GM10266 (cell line): ENCODE measurements at regions not wholly inside any gene's neighbourhood (a gene's known extent, or its start where the extent isn't known, plus 50 kb on each side); places are given as distances from the start of the nearest gene placed in this dataset.

Experiments
- DNase-seq: peaks from one replicate; pipeline ENCODE4 v3.0.0; 2012; ENCODE audit errors: extremely low spot score
- TF ChIP-seq, protein P1 (sequence below): IDR thresholded peaks from 2 replicates; pipeline ENCODE4 v1.5.1; 2012; ENCODE audit warnings: mild to moderate bottlenecking, low read depth; ENCODE audit not compliant: control insufficient read depth, insufficient read depth; ENCODE audit errors: missing control alignments

DNA sequence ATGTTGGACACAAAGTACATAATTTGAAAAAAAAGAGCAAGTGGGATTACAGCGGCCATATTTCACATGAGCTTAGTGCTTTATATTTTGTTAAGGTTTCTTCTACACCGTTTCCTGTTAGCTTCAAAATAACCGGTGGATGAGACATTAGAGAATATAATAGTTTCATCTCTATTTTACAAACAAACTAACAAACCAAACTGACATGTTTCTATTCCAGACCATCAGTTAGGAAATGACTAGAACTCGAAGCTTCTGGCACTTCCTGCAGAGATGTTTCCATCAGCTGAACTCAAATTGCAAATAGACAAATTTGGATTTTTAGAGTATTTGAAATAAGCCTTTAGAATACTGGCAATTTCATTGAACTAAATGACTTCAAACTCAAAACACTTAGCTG lies 86.5 kb downstream of the MTRR start:
- no peak for DNase-seq
- TF ChIP-seq, protein P1, sequence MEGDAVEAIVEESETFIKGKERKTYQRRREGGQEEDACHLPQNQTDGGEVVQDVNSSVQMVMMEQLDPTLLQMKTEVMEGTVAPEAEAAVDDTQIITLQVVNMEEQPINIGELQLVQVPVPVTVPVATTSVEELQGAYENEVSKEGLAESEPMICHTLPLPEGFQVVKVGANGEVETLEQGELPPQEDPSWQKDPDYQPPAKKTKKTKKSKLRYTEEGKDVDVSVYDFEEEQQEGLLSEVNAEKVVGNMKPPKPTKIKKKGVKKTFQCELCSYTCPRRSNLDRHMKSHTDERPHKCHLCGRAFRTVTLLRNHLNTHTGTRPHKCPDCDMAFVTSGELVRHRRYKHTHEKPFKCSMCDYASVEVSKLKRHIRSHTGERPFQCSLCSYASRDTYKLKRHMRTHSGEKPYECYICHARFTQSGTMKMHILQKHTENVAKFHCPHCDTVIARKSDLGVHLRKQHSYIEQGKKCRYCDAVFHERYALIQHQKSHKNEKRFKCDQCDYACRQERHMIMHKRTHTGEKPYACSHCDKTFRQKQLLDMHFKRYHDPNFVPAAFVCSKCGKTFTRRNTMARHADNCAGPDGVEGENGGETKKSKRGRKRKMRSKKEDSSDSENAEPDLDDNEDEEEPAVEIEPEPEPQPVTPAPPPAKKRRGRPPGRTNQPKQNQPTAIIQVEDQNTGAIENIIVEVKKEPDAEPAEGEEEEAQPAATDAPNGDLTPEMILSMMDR = no peak

DNA sequence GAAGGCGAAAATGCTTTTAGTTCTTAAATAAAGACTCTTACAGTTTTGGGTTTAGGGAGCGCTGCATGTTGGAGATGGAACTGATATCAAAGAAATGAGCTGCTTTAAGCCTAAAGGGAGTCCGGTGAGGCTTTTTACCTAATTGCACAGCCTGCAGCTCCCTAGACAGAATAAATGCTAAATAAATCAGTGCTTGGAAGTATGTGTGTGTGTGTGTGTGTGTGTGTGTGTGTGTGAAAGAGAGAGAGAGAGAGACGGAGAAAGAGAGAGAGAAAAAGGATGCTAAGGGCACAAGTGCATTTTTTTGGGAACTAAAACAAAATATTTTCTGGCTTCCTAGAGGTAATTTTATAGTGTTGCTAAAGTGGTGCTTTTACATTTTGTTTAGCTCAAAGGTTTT lies 88.4 kb downstream of the MTRR start:
- TF ChIP-seq, protein P1 = no peak
- DNase-seq = no peak

DNA sequence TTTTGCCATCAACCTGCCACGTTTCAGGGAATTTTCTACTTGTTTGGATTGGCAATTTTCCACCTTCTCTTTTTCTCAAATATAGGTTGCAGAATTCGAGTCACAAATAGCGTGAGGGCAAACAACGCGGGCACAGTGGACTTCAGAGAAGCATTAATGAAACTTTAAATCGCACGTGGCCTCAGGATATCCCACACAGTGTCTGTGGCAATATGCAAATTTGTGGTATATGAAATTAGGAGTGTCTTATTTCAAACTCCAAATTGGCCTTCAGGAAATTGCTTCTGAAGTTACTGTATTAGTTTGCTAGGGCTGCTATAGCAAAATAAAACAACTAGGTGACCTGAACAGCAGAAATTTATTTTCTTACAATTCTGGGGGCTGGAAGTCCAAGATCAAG lies 91.2 kb downstream of the MTRR start:
- TF ChIP-seq, protein P1 = no peak
- DNase-seq = no peak

DNA sequence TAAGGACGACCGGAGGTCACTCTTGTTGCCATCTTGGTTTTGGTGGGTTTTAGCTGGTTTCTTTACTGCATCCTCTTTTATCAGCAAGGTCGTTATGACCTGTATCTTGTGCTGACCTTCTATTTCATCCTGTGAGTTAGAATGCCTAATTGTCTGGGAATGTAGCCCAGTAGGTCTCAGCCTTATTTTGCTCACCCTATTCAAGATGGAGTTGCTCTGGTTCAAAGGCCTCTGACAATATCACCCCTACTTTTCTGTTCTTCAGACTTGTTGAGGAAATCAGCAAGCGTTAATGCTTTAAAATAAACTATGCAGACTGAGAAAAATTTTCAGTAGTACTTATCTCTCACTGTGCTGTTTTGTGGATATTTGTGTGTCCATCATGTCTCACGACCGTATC lies 92.6 kb downstream of the MTRR start:
- TF ChIP-seq, protein P1 = no peak

DNA sequence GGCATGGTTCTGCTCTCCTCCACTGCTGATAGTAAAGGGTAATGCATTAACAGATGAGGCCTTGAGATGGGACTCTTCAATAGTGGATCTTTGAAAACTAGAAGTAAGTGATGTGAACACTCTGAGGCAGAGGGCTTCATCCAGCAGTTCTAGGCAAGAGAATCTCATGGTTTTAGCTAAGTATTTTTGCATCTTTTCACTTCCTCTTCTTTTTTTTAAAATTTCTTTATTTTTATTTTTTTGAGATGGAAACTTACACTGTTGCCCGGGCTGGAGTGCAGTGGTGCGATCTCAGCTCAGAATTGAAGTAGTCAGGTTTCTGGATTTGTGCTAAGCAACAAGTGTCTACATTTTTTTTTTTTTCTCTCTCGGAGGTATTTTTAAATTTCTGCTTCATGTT lies 101.9 kb downstream of the MTRR start:
- no peak for DNase-seq
- TF ChIP-seq, protein P1 = no peak

More for the DNA sequence above, 92.6 kb downstream of the MTRR start:
- DNase-seq = no peak

DNA sequence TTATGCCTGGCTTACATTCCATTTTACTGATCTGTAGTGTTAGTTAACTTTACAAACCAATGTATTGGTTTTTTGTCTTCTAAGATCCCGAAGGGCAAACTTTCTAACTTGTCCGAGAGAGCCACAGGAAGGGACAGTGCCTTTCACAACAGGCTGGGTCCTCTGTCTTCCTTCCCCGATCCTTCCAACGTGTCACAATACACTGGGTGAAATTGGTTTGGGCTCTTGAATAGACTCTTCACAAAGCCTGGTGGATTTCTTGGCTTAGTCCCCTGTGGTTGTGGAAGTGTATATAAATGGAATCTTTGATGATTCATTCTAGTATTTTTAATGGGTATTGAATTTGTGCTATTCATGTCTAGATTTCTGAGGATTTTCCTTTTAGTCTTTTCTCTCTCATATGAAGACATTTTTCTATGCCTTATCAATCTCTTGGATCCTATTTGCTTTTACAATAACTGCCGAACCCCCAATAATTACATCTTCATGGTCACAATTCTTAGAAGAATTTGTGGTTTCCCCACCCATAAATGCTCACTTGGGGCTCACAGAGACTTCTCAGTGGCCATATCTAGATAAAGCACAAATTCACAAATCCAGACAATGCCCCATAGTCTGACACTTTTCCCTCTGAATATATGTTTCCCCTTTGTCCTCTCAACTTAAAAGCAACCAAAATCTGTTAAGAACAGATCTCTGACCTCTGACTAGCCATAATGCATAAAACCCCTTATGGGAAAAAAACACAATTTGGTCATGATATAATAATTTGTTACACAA lies 107.7 kb downstream of the MTRR start:
- DNase-seq = no peak
- TF ChIP-seq, protein P1 = no peak

DNA sequence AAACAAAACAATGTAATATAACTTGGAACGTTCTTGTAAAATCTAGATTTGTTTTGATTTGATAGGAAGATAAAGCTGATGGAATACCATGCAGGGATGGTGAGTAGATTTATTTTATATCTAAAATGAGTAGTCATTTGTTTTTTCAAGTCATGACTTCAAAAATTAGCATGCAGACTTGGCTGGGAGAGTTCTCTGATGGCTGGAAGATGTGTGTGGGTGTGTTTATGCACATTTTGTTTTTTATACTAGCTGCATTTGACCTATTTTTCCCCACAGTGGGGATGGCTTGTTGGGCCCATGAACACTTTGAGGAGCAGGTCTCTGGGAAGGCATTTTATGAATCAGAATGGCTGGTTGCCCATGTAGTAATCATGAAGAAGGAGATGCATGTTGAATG lies 109.2 kb downstream of the MTRR start:
- DNase-seq = no peak
- TF ChIP-seq, protein P1 = no peak
